WTC11 (cell line): ENCODE measurements at regions not wholly inside any gene's neighbourhood (a gene's known extent, or its start where the extent isn't known, plus 50 kb on each side); places are given as distances from the start of the nearest gene placed in this dataset.

Experiments
- ATAC-seq: fragments of 200-7000 bp; cut with Tn5 transposase; 2 replicates; pipeline ENCODE4 v1.10.0; 2021; ENCODE audit warnings: mild to moderate bottlenecking, moderate library complexity
- CTCF ChIA-PET: fragments of 300-600 bp; sonication (Branson Sonifier 250); formaldehyde crosslinking; loops from one replicate; lab custom pipeline; 2021; ENCODE audit warnings: antibody characterized with exemption; lab: Charles Lee
- POLR2A ChIA-PET: fragments of 350-600 bp; sonication (Branson Sonifier 250); formaldehyde crosslinking; loops from one replicate; lab custom pipeline; 2021; ENCODE audit warnings: antibody characterized with exemption; lab: Charles Lee
- DNase-seq: peaks from one replicate; pipeline ENCODE4 v3.0.0; 2021; ENCODE audit warnings: low spot score
- H3K27ac Mint-ChIP-seq: 2 replicates; pipeline ENCODE4 v1.8.0; 2021; ENCODE audit warnings: mixed read lengths
- H3K27me3 Mint-ChIP-seq: 2 replicates; pipeline ENCODE4 v1.8.0; 2021; ENCODE audit warnings: low read depth, mild to moderate bottlenecking, moderate library complexity, mixed read lengths
- H3K36me3 Mint-ChIP-seq: 2 replicates; pipeline ENCODE4 v1.8.0; 2021; ENCODE audit warnings: mixed read lengths
- H3K4me1 Mint-ChIP-seq: 2 replicates; pipeline ENCODE4 v1.8.0; 2022; ENCODE audit warnings: mixed read lengths
- H3K4me3 Mint-ChIP-seq: 2 replicates; pipeline ENCODE4 v1.8.0; 2021; ENCODE audit warnings: mild to moderate bottlenecking, moderate library complexity, mixed read lengths
- H3K9me3 Mint-ChIP-seq: 2 replicates; pipeline ENCODE4 v1.8.0; 2021; ENCODE audit warnings: mixed read lengths
- CBFB ChIP-seq: sonication (generic); formaldehyde crosslinking; IDR thresholded peaks from 2 replicates; pipeline ENCODE4 v1.8.1; 2022; ENCODE audit warnings: mild to moderate bottlenecking, low read depth, missing genetic modification reagents
- CREB1 ChIP-seq: sonication (generic); formaldehyde crosslinking; IDR thresholded peaks from 2 replicates; pipeline ENCODE4 v1.8.0; 2023; ENCODE audit warnings: mild to moderate bottlenecking, missing genetic modification reagents
- EMX1 ChIP-seq: fragments of 250-450 bp; sonication (Bioruptor Pico); IDR thresholded peaks from 2 replicates; pipeline ENCODE4 v1.8.0; 2021; ENCODE audit warnings: mild to moderate bottlenecking
- ESRRA ChIP-seq: sonication (generic); formaldehyde crosslinking; IDR thresholded peaks from 2 replicates; pipeline ENCODE4 v1.8.1; 2022; ENCODE audit warnings: mild to moderate bottlenecking, missing genetic modification reagents, borderline replicate concordance
- FOXK1 ChIP-seq: sonication (generic); formaldehyde crosslinking; IDR thresholded peaks from 2 replicates; pipeline ENCODE4 v1.8.0; 2022; ENCODE audit warnings: mild to moderate bottlenecking, moderate library complexity, missing genetic modification reagents
- GTF2I ChIP-seq: fragments of 250-450 bp; sonication (Bioruptor Pico); conservative IDR thresholded peaks from 2 replicates; pipeline ENCODE4 v1.4.0; 2021; ENCODE audit warnings: mild to moderate bottlenecking
- KAT7 ChIP-seq: sonication (generic); formaldehyde crosslinking; IDR thresholded peaks from 2 replicates; pipeline ENCODE4 v1.8.1; 2023; ENCODE audit warnings: missing genetic modification reagents, mild to moderate bottlenecking, borderline replicate concordance
- NR3C1 ChIP-seq: sonication (generic); formaldehyde crosslinking; conservative IDR thresholded peaks from 2 replicates; pipeline ENCODE4 v1.8.1; 2023; ENCODE audit warnings: low read depth, mild to moderate bottlenecking, missing genetic modification reagents
- OVOL2 ChIP-seq: fragments of 250-450 bp; sonication (Bioruptor Pico); IDR thresholded peaks from 2 replicates; pipeline ENCODE4 v1.9.0; 2021; ENCODE audit warnings: mild to moderate bottlenecking, borderline replicate concordance
- SMAD4 ChIP-seq: sonication (generic); formaldehyde crosslinking; IDR thresholded peaks from 2 replicates; pipeline ENCODE4 v1.8.0; 2022; ENCODE audit warnings: mild to moderate bottlenecking, missing genetic modification reagents
- ZNF121 ChIP-seq: sonication (generic); formaldehyde crosslinking; IDR thresholded peaks from 2 replicates; pipeline ENCODE4 v1.8.0; 2023; ENCODE audit warnings: missing genetic modification reagents
- ZNF138 ChIP-seq: sonication (generic); formaldehyde crosslinking; conservative IDR thresholded peaks from 2 replicates; pipeline ENCODE4 v1.8.1; 2022; ENCODE audit warnings: mild to moderate bottlenecking, moderate library complexity, missing genetic modification reagents
- ZNF263 ChIP-seq: sonication (generic); formaldehyde crosslinking; IDR thresholded peaks from 2 replicates; pipeline ENCODE4 v1.8.1; 2022; ENCODE audit warnings: low read depth, mild to moderate bottlenecking, moderate library complexity, missing genetic modification reagents
- ZNF423 ChIP-seq: fragments of 250-450 bp; sonication (Bioruptor Pico); IDR thresholded peaks from 2 replicates; pipeline ENCODE4 v2.1.2; 2022; ENCODE audit warnings: mild to moderate bottlenecking, moderate library complexity
- TF ChIP-seq, protein P1 (sequence below): sonication (generic); formaldehyde crosslinking; conservative IDR thresholded peaks from 2 replicates; pipeline ENCODE4 v1.8.1; 2022; ENCODE audit warnings: mild to moderate bottlenecking, missing genetic modification reagents
- TF ChIP-seq, protein P2 (sequence below): sonication (generic); formaldehyde crosslinking; IDR thresholded peaks from 2 replicates; pipeline ENCODE4 v1.8.1; 2022; ENCODE audit warnings: mild to moderate bottlenecking, moderate library complexity, missing genetic modification reagents
- TF ChIP-seq, protein P3 (sequence below): fragments of 200-600 bp; IDR thresholded peaks from 2 replicates; pipeline ENCODE4 v1.8.0; 2022; ENCODE audit warnings: antibody characterized with exemption
- TF ChIP-seq, protein P4 (sequence below): fragments of 250-450 bp; sonication (Bioruptor Pico); IDR thresholded peaks from 2 replicates; pipeline ENCODE4 v1.8.0; 2021; ENCODE audit warnings: mild to moderate bottlenecking
- TF ChIP-seq, protein P5 (sequence below): sonication (generic); formaldehyde crosslinking; IDR thresholded peaks from 2 replicates; pipeline ENCODE4 v1.8.1; 2023; ENCODE audit warnings: mild to moderate bottlenecking, missing genetic modification reagents
- TF ChIP-seq, protein P6 (sequence below): sonication (generic); formaldehyde crosslinking; IDR thresholded peaks from 2 replicates; pipeline ENCODE4 v1.8.1; 2022; ENCODE audit warnings: low read depth, mild to moderate bottlenecking, moderate library complexity, missing genetic modification reagents, borderline replicate concordance

DNA sequence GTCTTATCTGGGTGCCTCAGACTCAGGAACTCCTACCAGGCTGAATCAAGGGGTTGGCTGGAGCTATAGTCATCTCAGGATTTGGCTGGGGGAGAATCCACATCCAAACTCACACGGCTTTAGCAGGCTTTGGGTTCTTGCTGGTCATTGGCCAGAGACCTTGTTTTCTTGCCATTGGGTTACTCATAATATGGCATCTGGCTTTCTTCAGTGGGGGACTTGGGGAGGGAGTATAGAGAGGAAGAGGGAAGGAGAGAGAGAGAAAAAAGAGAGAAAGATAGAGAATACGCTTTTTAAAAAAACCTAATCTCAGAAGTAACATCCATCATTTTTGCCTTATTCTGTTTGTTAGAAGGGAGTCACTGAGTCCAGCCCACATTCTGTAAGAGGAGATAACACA is 191.5 kb upstream of the SHISA6 start (continued):
- TF ChIP-seq, protein P1, sequence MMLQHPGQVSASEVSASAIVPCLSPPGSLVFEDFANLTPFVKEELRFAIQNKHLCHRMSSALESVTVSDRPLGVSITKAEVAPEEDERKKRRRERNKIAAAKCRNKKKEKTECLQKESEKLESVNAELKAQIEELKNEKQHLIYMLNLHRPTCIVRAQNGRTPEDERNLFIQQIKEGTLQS = no peak
- TF ChIP-seq CBFB = no peak
- TF ChIP-seq, protein P2, sequence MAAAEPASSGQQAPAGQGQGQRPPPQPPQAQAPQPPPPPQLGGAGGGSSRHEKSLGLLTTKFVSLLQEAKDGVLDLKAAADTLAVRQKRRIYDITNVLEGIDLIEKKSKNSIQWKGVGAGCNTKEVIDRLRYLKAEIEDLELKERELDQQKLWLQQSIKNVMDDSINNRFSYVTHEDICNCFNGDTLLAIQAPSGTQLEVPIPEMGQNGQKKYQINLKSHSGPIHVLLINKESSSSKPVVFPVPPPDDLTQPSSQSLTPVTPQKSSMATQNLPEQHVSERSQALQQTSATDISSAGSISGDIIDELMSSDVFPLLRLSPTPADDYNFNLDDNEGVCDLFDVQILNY (CRISPR knock-in tag) = no peak
- TF ChIP-seq, protein P3, sequence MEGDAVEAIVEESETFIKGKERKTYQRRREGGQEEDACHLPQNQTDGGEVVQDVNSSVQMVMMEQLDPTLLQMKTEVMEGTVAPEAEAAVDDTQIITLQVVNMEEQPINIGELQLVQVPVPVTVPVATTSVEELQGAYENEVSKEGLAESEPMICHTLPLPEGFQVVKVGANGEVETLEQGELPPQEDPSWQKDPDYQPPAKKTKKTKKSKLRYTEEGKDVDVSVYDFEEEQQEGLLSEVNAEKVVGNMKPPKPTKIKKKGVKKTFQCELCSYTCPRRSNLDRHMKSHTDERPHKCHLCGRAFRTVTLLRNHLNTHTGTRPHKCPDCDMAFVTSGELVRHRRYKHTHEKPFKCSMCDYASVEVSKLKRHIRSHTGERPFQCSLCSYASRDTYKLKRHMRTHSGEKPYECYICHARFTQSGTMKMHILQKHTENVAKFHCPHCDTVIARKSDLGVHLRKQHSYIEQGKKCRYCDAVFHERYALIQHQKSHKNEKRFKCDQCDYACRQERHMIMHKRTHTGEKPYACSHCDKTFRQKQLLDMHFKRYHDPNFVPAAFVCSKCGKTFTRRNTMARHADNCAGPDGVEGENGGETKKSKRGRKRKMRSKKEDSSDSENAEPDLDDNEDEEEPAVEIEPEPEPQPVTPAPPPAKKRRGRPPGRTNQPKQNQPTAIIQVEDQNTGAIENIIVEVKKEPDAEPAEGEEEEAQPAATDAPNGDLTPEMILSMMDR = no peak
- no peak for TF ChIP-seq KAT7 (CRISPR knock-in tag)
- no peak for TF ChIP-seq CREB1 (CRISPR knock-in tag)
- TF ChIP-seq GTF2I (CRISPR knock-in tag) = no peak
- TF ChIP-seq ZNF138 = no peak
- TF ChIP-seq ESRRA = no peak
- no peak for TF ChIP-seq SMAD4 (CRISPR knock-in tag)
- TF ChIP-seq NR3C1 (CRISPR knock-in tag) = no peak

DNA sequence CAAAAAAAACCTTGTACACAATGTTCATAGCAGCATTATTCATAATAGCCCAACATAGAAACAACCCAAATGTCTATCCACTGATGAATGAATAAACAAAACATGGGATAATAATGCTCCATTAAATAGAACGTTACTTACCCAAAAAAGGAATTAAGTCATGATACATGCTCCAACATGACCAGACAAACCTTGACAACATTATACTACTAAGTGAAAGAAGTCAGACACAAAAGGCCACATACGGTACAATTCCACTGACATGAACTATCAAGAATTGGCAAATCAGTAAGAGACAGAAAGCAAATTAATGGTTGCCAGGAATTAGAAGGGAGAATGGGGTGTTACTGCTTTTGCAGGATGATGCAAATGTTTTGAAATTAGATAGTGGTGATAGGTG is 193.8 kb upstream of the SHISA6 start:
- no peak overlapping the region for H3K27ac Mint-ChIP-seq
- POLR2A ChIA-PET = no interaction called here
- ATAC-seq = no peak
- DNase-seq = no peak
- TF ChIP-seq ZNF121 (CRISPR knock-in tag) (no peak), ZNF423 (CRISPR knock-in tag) (no peak), EMX1 (CRISPR knock-in tag) (no peak), FOXK1 (no peak), ESRRA (no peak), GTF2I (CRISPR knock-in tag) (no peak), OVOL2 (CRISPR knock-in tag) (no peak), ZNF138 (no peak), NR3C1 (CRISPR knock-in tag) (no peak), ZNF263 (CRISPR knock-in tag) (no peak)
- TF ChIP-seq, protein P4, sequence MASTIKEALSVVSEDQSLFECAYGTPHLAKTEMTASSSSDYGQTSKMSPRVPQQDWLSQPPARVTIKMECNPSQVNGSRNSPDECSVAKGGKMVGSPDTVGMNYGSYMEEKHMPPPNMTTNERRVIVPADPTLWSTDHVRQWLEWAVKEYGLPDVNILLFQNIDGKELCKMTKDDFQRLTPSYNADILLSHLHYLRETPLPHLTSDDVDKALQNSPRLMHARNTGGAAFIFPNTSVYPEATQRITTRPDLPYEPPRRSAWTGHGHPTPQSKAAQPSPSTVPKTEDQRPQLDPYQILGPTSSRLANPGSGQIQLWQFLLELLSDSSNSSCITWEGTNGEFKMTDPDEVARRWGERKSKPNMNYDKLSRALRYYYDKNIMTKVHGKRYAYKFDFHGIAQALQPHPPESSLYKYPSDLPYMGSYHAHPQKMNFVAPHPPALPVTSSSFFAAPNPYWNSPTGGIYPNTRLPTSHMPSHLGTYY = no peak
- TF ChIP-seq, protein P5, sequence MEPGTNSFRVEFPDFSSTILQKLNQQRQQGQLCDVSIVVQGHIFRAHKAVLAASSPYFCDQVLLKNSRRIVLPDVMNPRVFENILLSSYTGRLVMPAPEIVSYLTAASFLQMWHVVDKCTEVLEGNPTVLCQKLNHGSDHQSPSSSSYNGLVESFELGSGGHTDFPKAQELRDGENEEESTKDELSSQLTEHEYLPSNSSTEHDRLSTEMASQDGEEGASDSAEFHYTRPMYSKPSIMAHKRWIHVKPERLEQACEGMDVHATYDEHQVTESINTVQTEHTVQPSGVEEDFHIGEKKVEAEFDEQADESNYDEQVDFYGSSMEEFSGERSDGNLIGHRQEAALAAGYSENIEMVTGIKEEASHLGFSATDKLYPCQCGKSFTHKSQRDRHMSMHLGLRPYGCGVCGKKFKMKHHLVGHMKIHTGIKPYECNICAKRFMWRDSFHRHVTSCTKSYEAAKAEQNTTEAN (CRISPR knock-in tag) = no peak
- TF ChIP-seq, protein P3 = no peak
- TF ChIP-seq, protein P6, sequence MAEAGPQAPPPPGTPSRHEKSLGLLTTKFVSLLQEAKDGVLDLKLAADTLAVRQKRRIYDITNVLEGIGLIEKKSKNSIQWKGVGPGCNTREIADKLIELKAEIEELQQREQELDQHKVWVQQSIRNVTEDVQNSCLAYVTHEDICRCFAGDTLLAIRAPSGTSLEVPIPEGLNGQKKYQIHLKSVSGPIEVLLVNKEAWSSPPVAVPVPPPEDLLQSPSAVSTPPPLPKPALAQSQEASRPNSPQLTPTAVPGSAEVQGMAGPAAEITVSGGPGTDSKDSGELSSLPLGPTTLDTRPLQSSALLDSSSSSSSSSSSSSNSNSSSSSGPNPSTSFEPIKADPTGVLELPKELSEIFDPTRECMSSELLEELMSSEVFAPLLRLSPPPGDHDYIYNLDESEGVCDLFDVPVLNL (CRISPR knock-in tag) = no peak
- no peaks in the 10 kb centered on the region for H3K4me1 Mint-ChIP-seq
- H3K36me3 Mint-ChIP-seq = peaks cover 58% of the 10 kb centered on the region
- peaks cover 11% of the 10 kb centered on the region for H3K27me3 Mint-ChIP-seq
- no peak overlapping the region for H3K4me3 Mint-ChIP-seq
- CTCF ChIA-PET = no interaction called here
- peaks cover 75% of the 10 kb centered on the region for H3K9me3 Mint-ChIP-seq
